HG03097 (cell line): ENCODE measurements at regions not wholly inside any gene's neighbourhood (a gene's known extent, or its start where the extent isn't known, plus 50 kb on each side); places are given as distances from the start of the nearest gene placed in this dataset.

ENCODE experiments used
- ATAC-seq: cut with Tn5 transposase; IDR thresholded peaks from one replicate; pipeline ENCODE4 v1.9.1; 2021; ENCODE audit not compliant: unreplicated experiment, low FRiP score

DNA sequence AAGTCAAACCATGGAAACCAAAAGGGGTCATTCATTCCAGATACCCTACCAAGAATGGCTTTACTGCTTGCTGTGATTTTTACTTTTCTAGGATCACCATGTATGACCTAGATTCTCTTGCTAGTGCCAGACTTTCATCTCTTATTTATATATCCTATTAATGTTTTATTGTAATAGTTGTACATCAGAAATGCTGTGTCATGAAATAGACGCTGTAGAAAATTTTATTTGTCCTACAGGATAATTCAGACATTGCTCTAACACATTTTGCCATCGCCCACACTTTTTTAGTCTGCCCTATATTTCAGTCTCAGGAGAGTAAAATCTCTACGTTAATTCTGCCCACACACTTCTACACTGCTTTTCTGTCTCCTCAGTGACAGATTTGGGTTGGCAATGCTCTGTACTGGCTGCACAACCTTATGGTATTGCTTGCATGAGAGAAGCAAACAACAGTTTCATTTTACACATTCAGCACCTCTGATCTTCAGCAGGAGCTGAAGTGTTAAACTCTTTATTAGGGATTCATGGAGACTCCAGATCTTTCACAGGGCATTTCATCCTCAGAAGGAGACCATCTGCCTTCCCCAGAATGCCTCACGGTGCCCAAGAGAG is 871.8 kb upstream of the CHAC2 start:
- ATAC-seq = no peak

DNA sequence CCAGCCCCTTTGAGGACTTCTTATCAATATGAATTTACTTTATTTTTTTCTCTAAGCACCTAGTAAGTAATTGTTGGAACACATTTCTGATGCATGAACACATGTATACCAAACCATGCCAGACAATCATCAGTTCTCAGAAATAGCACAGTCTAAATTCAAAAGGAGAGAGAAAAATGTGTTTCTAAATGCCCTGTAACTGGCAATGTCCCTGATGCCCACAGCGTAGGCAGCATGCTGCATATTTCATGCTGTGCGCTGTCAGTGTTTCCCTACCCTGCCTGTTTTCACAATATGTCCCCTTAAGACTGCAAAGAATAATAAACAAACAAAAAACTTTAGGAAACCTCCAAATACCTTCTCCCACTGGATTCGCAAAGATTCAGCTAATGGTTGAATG is 881.0 kb upstream of the CHAC2 start:
- no peak for ATAC-seq

DNA sequence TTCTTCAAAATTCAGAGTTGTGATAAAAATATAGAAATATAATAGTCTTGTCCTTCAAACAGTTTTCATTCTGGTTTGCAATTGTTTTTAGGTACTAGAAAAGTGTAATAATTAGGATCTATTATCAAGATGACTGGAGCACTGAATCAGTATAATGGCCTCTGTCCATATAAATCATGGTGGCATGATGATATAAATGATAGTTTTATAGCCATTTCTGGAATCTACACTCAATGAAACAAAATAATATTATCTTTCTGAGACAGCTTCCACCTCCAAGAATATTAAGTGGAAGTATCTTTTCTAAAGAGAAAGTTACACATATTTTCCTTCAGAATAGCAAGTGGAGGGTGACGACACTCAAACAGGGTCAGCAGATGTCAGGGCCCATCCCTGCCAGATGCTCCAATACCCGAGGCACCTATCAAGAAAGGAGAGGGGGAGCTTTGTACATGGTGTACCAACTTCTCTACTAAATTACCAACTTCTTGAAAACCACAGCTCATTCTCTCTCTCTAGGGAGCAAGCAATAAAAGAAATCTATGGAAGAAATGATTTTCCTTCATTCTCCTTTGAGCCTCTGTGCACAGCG is 882.7 kb upstream of the CHAC2 start:
- no peak for ATAC-seq

DNA sequence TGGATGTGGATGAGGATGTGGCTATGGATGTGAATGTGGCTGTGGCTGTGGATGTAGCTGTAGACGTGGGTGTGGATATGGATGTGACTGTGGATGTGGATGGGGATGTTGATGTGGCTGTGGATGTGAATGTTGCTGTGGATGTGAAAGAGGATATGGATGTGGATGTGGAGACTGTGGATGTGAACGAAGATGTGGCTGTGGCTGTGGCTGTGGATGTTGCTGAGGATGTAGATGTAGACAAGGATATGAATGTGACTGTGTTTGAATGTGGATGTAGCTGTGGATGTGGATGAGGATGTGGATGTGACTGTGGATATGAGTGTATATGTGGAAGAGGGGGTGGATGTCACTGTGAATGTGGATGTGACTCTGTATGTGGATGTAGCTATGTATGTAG is 884.6 kb upstream of the CHAC2 start:
- ATAC-seq = no peak

DNA sequence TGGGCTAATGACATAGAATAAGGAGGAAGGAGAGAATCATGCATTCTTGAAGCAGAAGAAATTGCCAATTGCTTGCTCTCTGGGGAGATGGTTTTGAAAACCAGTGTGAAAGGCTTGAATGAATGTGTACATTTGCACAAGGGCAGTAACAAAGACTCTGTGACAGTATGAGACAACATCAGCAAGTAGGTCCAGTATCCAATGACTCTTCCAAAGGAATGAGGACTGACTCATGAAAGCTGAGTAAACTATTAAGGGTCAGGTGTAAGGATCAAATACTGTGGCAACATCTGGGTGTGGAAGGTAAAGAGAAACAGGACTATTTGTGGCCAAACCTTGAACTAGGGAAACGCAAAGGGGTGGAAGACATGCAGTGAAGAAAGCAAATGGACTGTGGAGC is 886.0 kb upstream of the CHAC2 start:
- ATAC-seq = no peak

DNA sequence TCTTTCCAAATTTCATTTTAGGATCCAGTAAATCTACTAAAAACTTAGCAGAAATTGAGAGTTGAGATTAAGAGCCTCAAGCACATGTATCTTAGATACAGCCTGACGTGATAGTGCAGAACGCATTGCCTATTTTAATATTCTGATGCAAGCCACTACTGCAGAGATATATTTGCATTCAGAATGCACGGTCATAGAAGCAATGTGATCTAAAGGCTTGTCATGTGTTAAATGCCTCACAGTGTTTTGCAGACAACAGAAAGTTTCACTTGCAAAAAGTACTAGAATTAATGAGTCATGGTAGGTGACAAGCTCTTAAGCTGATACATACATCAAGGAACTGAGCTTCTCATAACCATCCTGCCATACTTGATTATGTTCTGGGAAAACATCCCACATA is 886.7 kb upstream of the CHAC2 start:
- no peak for ATAC-seq

DNA sequence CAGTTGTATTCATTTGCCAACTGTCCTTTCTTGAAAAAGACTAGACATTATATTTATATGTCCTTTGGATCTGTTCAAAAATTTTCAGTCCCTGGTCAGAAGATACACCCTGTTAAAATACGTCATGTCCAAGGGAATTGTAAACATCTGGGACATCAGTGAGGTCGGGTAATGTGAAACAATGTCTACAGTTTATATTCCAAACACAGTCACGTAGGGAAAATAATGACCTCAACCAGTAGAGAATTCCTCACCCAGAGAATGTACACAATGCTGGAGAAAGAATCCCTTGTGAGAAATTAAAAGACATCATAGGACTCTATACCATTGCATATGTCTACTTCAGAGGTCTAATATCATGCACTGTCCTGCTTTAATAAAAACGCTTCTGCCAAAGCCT is 888.0 kb upstream of the CHAC2 start:
- ATAC-seq = no peak

DNA sequence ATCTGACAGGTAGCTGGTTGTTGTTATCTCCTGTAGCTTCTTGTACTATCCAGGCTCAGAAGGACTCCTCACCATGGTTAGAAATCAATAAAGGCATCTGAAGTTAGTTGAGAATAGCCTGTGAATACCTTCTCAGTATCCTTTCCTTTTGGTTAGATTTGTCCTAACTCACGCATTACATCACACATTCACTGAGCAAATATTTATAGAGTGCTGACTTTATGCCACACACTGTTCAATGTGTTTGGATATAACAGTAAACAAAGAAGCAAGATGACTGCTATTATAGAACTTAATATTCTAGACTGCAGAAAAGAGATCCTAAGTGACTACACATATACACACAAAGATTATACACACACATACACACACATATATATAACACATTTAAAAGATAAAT is 889.9 kb upstream of the CHAC2 start:
- ATAC-seq = no peak

DNA sequence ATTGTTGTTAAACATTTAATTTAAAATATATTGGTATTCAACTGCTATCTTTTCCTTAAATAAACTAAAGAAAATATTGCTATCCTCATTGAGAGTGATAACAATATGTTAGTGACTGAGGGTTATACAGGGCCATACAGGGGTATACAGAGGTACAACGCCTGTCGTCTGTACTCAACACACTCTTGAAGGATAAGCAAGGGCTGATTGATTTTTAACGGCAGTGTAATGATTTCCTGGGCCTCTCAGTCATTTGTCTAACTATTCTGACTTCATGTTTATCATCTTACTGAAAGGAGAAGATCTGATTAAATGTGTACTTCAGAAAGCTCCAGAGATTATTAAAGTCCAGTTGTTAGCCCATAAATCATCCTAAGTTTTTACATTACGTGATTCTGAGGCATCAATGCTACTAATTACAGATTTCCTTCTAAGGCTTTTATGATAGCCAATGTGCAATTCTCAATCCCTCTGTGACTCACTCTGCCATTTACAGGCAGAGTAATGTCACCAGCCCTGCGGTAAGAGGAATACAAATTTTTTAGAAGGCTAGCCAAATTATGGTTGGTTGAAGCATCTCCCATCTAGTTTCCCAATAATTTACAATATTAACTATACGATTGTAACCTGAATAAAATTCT is 893.0 kb upstream of the CHAC2 start:
- no peak for ATAC-seq

DNA sequence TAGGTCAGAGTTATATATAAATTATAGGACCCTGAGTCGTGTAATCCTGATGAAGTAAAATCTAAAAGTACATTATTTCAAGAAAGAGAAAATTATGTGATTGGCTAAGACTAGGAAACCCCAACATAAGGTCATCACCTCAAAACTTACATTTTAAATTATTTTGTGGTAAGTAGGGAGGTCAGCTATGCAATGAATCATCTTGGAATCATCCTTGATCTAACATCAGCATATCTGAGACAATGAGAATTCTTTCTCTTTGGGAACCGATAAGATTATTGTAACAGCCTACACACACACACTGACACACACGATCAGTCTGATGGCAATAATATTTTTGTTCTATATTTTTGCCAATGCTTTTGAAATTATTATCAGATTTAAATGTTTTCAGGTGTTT is 904.8 kb upstream of the CHAC2 start:
- ATAC-seq = no peak

DNA sequence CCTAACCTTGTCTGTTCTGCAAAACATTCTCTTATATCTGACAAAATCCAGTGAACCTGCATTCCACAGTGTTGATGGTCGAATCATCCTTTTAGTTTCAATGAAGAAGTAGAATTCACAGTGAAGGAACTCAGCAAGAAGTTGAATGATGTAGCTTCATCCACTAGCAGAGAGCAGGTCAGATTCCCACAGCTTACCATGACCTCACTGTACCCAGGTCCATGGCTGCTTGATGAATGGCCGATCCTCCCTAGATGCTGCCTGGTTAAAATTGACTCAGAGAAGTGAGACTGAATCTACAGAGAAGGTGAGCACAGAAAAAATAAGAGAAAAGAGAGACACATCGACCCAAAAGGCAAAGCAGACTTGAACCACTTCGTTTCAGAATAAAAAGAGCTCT is 906.0 kb upstream of the CHAC2 start:
- ATAC-seq = no peak

DNA sequence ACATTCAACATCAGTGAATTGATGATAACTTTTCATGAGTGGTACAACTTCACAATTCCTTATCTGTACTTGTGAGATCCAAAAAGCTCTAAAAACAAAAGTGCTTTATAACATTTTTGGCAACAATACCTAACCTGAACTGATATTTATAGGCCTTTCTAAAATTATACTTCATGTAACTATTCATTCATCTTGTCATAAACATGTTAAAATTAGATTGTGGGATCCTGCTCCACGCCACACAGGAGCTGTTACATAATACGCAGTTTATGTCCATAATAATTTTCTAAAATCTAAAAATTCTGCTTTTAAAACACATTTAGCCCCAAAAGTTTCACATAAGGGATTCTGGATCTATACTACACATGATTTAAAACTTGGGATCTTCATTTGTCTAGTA is 908.5 kb upstream of the CHAC2 start:
- no peak for ATAC-seq

DNA sequence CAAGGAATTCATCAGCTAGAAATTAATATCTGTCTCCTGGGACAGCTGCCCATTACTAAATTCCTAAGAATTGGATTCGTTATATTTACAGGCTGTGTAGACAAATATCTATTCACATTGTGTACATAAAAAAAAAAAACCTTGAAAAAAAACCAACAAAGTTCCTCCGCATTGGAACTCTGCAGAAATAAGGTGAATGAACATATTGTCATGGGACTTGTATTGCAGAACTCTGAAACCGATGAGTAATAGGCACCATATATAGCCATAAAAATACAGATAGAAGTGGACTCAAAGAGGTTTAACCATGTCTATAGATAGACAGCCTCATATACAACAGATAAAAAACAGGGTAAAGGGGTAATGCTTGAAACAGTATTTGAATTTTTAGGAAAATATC is 909.9 kb upstream of the CHAC2 start:
- no peak for ATAC-seq

DNA sequence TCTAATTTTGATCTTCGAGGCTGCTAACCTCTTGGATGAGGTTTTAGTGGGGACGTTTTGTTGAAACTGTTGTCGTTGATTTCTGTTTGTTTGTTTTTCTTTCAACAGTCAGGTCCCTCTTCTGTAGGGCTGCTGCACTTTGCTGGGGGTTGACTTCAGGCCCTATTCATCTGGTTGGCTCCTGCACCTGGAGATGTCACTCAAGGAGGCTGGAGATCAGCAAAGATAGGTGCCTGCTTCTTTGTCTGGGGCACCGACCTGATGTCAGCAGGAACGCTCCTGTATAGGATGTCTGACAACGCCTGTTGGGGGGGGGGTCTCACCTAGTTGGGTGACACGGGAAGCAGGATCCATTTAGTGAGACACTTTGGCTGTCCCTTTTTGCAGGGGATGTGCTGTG is 915.6 kb upstream of the CHAC2 start:
- ATAC-seq = no peak

DNA sequence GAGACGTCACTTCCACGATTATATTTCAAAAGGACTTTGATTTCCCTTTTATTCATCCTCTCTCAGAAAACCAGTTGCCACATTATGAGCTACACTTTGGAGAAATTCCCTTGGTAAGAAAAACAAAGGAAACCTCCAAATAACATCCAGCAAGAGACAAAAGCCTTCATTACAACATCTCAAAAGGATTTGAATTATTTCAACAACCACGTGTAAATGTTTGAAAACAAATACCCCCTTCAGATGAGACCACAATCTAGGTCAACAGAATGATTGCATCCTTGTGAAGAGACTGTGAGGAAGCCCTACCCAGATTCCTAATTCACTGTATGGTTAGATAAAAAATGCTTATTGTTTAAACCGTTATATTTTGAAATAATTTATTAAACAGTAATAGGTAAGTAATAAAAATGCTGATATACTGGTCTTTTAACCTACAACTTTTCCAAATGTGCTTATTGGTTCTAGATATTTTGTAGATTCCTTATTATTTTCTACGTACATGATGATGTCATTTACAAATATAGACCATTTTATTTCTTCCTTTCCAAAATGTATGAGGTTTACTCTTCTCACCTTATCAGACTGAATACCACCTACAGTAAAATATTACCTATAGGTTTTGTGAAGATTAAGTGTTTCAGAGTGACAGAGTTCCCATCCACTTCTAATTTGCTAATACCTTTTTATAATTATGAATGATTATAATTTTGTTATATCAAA is 922.7 kb upstream of the CHAC2 start:
- ATAC-seq = no peak

DNA sequence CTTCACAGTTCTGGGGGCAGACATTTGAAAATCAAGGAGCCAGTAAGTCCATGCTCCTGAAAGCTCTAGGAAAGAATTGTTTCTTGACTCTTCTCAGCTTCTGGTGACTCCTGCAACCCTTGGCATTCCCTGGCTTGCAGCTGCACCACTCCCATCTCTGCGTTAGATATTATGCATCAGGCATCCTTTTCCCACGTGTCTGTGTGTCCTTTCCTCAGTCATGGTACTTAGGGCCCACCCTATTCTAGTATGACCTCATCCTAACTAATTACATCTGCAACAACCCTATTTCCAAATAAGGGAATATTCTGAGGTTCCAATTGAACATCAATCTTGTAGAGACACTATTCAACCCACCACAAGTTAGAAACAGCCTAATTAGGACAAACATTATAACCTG is 931.7 kb upstream of the CHAC2 start:
- no peak for ATAC-seq

DNA sequence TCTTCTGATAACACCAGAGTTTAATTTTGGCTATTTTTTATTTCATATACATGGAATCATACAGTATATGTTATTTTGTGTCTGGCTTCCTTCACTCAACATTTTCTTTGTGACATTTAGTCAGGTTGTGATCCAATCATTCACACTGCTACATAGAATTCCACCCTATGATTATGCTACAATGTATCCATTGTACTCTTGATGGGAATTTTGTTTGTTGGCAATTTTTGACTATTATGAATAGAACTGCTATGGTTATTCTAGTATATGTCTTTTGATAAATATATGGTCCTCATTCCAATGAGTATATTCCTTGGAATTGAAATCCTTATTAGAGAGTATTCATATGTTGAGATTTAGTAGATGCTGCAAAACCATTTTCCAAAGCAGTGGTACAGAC is 936.4 kb upstream of the CHAC2 start:
- ATAC-seq = no peak

DNA sequence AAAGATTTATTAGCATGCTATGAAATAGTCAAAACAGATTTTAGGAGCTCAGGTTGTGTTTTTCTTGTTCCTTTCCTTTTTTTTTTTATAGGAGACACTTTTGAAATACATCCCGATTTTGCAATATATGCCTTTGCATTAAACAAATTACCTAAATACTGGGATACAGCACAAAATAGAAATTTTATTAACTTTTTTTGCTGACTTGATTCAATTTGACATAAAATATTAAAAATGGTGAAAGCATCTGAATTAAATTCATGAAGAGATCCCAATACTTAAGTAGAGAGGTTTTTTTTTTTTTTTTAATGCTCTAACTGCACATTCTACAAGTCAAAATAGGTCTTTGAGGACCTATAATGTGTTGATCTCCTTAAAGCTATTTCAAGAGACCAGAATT is 939.5 kb upstream of the CHAC2 start:
- ATAC-seq = no peak

DNA sequence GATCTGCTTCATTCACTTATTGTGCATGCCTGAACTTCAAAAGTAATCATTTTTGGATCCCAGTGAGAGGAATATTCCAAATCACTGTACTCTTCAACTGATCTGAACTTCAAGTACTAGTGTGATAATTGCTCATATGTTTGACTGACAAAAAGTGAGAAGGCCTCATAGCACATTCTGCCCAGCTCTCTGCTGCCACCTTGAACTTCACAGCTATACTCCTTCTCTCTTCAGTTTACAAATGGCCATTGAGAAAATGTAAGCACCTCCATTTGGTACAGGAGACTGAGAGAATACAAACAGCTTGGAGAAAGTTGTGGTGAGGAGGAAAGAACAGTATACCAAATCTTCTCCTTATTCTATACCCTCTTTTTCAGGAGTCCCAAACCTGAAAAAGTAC is 946.0 kb upstream of the CHAC2 start:
- ATAC-seq = no peak

DNA sequence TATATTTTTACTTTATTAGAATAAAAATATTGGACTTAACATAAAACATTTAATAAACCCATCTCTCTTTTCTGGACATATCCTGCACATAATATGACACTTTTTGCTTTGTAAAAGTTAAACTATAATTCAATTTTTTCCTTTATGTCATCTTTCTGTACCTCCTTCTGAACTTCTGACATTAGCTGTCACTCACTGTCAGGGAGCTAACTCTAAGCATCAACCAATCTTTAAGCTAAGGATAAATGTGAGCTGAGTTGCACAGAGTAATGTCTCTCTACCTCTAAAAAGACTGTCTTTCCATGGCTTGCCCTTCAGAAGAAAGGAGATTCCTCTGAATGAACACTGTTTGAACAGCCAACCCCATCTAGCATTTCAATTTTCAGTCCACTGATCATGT is 948.6 kb upstream of the CHAC2 start:
- no peak for ATAC-seq

DNA sequence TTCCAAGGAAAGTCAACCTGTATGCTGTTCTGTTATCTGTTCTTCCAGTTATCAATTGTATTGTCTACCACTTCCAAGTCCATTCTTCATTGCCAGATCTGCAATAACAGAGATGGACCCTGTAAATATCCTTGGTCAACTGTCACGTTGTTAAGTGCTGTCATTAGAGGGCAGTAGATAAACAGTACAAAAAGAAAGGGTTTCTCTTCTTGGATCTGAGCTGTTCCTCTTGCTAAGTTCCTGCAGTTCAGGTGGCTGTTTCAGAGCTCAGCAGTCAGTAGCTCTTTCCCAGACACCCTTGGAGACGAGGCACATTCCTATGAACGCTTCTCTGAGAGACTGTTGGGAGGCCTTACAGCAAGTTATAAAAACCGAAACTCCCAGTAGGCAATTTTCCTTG is 957.1 kb upstream of the CHAC2 start:
- no peak for ATAC-seq

DNA sequence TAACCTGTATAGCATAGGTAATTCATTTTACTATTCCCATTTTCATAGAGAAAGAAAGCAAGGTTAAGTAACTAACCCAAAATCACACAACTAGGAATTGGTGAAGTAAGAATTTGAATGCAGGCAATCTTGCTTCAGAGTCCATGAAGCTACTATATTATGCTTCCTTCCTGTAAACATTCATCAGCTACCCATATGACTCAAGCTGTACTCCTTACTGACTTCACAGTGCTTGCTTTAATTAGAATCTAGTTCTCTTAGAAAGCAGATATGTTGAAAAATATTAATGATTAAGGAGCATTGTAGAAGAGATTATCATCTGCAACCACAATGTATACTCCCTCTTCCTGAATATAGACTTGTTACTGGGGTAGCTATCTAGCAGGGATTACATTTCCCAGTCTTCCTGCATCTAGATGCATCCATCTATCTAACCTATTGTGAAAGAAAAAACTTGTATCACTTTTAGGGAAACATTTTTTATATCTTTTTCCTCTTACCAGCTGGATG is 961.6 kb upstream of the CHAC2 start:
- no peak for ATAC-seq
